SK-N-MC (cell line): ENCODE measurements at regions not wholly inside any gene's neighbourhood (a gene's known extent, or its start where the extent isn't known, plus 50 kb on each side); places are given as distances from the start of the nearest gene placed in this dataset.

Experiments used
- EZH2 ChIP-seq: fragments of 200-600 bp; sonication (generic); IDR thresholded peaks from one replicate; pipeline ENCODE4 v1.6.1; 2017; ENCODE audit warnings: antibody characterized with exemption
- POLR2AphosphoS5 ChIP-seq: IDR thresholded peaks from 2 replicates; pipeline ENCODE4 v1.6.1; 2012; ENCODE audit warnings: mild to moderate bottlenecking, low read depth, low read length, borderline replicate concordance

DNA sequence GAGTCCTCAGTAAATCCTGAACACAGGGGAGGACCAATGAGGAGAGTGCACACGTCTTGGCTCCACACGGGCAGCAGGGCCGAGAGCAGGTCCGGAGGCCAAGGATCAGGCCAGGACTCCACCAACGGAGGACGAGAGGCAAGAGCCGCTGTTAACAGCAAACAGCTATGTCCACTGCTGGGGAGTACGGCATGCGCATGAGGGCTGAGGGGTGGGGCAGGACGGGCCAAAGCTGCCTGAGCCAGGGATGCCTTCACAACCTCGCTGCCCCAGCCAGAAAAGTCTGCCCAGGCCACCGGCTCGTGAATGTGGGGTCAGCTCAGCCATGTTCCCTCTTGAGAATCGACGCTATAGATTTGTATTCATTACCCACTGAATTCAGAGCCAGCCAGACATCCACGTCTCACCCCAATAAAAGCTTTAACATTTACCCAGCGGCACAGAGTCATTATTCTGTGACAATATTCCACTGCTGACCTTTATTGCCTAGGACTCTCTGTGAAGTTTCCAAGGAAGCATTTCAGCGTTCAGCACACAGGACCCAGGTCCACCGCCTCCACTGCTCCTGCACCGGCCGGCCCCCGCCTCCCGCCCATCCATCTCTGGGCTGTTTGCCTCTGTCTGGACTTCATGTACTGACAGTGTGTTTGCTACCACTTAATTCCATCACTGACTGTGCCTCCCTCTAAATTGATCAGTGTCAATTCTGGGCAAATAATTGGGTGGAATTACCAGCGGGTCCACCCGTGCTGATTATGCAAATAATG lies 384.9 kb downstream of the SHANK2 start:
- TF ChIP-seq EZH2 (no peak), POLR2AphosphoS5 (no peak)
